ENCODE measurements at regions not wholly inside any gene's neighbourhood (a gene's known extent, or its start where the extent isn't known, plus 50 kb on each side); places are given as distances from the start of the nearest gene placed in this dataset.

- 78 to 83% methylated on average over 4 of the region's 4 CpGs for WGBS, 2 donors (ENCODE audit: low coverage in 1 of 2)
- Histone ChIP-seq H3K4me3 (no peak overlapping the region), H3K4me1 (no peaks in the 10 kb centered on the region), H3K27me3 (no peaks in the 10 kb centered on the region), H3K9me3 (no peaks in the 10 kb centered on the region), H3K27ac (no peak overlapping the region), H3K36me3 (no peaks in the 10 kb centered on the region)
- ATAC-seq, result no peak
- TF ChIP-seq CTCF (IDR thresholded peaks at IDR 0.05) (no peak), POLR2AphosphoS5 (IDR thresholded peaks at IDR 0.05) (no peak), EP300 (IDR thresholded peaks at IDR 0.05) (no peak), POLR2A (IDR thresholded peaks at IDR 0.05) (no peak)
Measured at GRCh38 chr3:174776123-174776522, 83.0 kb upstream of the NAALADL2 start.

- no peak overlapping the region for H3K4me3 ChIP-seq
- no peaks in the 10 kb centered on the region for H3K9me3 ChIP-seq
- no peaks in the 10 kb centered on the region for H3K27me3 ChIP-seq
- WGBS, 2 donors (ENCODE audit: low coverage in 1 of 2), result 83 to 90% methylated on average over 2 of the region's 2 CpGs
- TF ChIP-seq POLR2AphosphoS5 (IDR thresholded peaks at IDR 0.05) (no peak), POLR2A (IDR thresholded peaks at IDR 0.05) (no peak), CTCF (IDR thresholded peaks at IDR 0.05) (no peak), EP300 (IDR thresholded peaks at IDR 0.05) (no peak)
- no peak overlapping the region for H3K27ac ChIP-seq
- no peaks in the 10 kb centered on the region for H3K36me3 ChIP-seq
- no peaks in the 10 kb centered on the region for H3K4me1 ChIP-seq
- ATAC-seq, result no peak
Measured at GRCh38 chr3:174776636-174777035, 82.5 kb upstream of the NAALADL2 start.

- no peaks in the 10 kb centered on the region for H3K36me3 ChIP-seq
- no peaks in the 10 kb centered on the region for H3K27me3 ChIP-seq
- H3K4me1 ChIP-seq, result no peaks in the 10 kb centered on the region
- no peaks in the 10 kb centered on the region for H3K9me3 ChIP-seq
- TF ChIP-seq CTCF (IDR thresholded peaks at IDR 0.05) (no peak), EP300 (IDR thresholded peaks at IDR 0.05) (no peak), POLR2A (IDR thresholded peaks at IDR 0.05) (no peak), POLR2AphosphoS5 (IDR thresholded peaks at IDR 0.05) (no peak)
- H3K4me3 ChIP-seq, result no peak overlapping the region
- ATAC-seq, result no peak
- H3K27ac ChIP-seq, result no peak overlapping the region
Measured at GRCh38 chr3:174777813-174778212, 81.3 kb upstream of the NAALADL2 start.

- 78 to 82% methylated on average over 2 of the region's 2 CpGs for WGBS, 2 donors (ENCODE audit: low coverage in 1 of 2)
- no peaks in the 10 kb centered on the region for H3K36me3 ChIP-seq
- no peaks in the 10 kb centered on the region for H3K9me3 ChIP-seq
- no peaks in the 10 kb centered on the region for H3K4me1 ChIP-seq
- no peak overlapping the region for H3K4me3 ChIP-seq
- ATAC-seq, result no peak
- TF ChIP-seq CTCF (IDR thresholded peaks at IDR 0.05) (no peak), EP300 (IDR thresholded peaks at IDR 0.05) (no peak), POLR2AphosphoS5 (IDR thresholded peaks at IDR 0.05) (no peak)
- H3K27ac ChIP-seq, result no peak overlapping the region
- no peaks in the 10 kb centered on the region for H3K27me3 ChIP-seq
Measured at GRCh38 chr3:174783502-174783901, 75.6 kb upstream of the NAALADL2 start.

GRCh38 chr3:174784206-174784934, 74.8 kb upstream of the NAALADL2 start:
- no peaks in the 10 kb centered on the region for H3K4me1 ChIP-seq
- H3K27ac ChIP-seq, result no peak overlapping the region
- no peak overlapping the region for H3K4me3 ChIP-seq
- no peaks in the 10 kb centered on the region for H3K36me3 ChIP-seq
- no peak for TF ChIP-seq EP300 (IDR thresholded peaks at IDR 0.05)
- TF ChIP-seq POLR2A (IDR thresholded peaks at IDR 0.05), result no peak
- no peak for TF ChIP-seq CTCF (IDR thresholded peaks at IDR 0.05)
- no peak for TF ChIP-seq POLR2AphosphoS5 (IDR thresholded peaks at IDR 0.05)
- ATAC-seq, result no peak
- H3K9me3 ChIP-seq, result no peaks in the 10 kb centered on the region
- WGBS, 2 donors (ENCODE audit: low coverage in 1 of 2), result 82 to 84% methylated on average over 4 of the region's 4 CpGs
- H3K27me3 ChIP-seq, result no peaks in the 10 kb centered on the region

All from gastroesophageal sphincter (tissue), 4 donors.